Kidney capillary endothelial cell (primary cell): ENCODE measurements at regions not wholly inside any gene's neighbourhood (a gene's known extent, or its start where the extent isn't known, plus 50 kb on each side); places are given as distances from the start of the nearest gene placed in this dataset.
A peak's percentile ranks its signal among the peaks of the same experiment; 100 is the strongest.
"Not testable (repeated sequence)": the region's sequence is repeated elsewhere in the genome, so short reads cannot be mapped to it uniquely, and the experiment has no call there.

ENCODE experiments used
- DNase-seq: peaks from one replicate; pipeline ENCODE4 v3.0.0-alpha.2; 2018; ENCODE audit warnings: low spot score

- no peak for DNase-seq
Observed at GRCh38 chr2:121818546-121818945, 63.1 kb downstream of the TSN start.

- no peak for DNase-seq
Observed at GRCh38 chr2:121819846-121820245, 64.4 kb downstream of the TSN start.

DNA sequence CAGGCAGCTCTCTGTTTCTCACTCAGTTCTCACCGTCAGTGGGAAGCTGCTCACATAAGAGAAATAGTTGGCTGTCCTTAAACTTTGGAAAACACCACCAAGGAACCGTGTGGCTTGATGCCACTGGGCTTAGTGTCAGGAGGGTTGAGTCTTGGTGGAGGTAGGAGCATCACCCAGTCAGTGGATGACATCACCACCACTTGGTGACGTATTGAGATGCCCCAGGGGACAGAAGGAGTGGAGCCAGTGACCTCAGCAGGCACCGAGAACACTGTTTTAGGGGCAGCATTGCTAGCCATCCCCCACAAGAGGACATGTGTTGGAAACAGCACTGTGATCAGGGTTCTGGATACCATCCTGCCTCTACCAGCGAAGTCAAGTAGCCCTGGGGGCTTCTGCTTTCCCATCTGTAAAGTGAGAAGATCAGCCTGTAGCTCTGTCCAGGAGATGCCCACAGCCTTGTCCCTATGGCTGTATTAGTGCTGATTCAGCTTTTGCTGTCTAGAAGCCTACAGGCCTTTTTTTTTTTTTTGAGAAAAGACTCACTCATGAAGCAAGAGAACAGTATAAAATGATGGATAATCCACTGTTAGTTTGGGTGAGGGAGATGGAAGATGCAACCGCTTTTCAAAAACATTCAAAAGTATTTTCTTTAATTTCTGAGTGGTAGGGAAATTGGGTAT, 66.2 kb downstream of the TSN start:
- DNase-seq: no peak

DNA sequence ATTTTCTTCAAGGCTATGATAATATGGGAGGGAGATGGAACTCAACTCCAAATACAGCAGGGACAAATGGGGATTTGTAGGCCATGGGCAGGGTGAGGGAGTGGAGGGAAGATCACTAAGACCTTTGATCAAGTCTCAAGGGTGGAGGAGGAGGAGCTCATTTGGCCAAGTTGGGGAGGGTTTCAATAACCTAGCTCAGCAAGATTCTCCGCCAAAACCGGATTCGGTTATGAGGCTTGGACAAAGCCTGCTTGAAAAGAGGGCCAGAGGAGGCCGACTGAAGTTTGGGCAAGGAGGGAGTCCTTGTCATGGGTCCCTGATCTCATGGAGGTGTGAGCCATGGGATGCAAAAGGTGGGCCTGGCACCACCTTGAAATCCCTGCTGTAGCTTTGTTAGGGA, 68.8 kb downstream of the TSN start:
- DNase-seq: no peak

- DNase-seq: no peak
Observed at GRCh38 chr2:121825003-121825950, 69.8 kb downstream of the TSN start.

GRCh38 chr2:121826036-121826435, 70.6 kb downstream of the TSN start:
- DNase-seq: no peak

GRCh38 chr2:121828281-121828731, 72.9 kb downstream of the TSN start:
- no peak for DNase-seq

DNA sequence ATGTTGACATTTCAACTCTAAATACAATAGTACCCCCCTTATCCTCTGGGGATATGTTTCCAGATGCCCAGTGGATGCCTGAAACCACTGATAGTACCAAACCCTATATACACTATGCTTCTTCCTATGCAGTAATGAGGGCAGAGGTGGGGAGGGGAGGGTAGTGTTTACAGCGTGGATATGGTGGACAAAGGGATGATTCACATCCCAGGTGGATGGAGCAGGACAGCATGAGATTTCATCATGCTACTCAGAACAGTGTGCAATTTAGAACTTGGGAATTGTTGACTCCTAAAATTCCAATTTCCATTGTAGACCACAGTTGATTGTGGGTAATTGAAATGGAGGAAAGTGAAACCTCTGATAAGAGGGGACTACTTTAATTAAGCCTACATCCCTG, 75.4 kb downstream of the TSN start:
- DNase-seq: no peak

DNA sequence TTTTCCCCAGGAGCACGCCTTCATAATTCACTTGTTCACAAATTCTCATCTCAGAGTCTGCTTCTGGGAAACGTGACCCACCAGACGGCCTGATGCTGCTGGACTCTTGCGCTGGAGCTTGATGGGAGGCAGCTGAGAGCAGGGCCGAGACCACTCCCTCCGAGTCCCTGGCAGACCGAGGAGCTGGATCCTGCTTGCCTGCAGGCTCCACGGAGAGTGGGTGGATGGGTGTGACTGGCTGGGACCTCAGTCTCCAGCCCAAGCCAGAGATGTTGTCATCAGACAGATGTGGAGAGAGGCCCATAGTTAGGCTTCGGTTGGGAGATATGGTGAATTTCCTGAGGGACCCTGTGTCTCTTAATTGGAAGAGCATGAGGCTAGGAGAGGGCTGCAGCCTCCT, 76.4 kb downstream of the TSN start:
- no peak for DNase-seq

DNA sequence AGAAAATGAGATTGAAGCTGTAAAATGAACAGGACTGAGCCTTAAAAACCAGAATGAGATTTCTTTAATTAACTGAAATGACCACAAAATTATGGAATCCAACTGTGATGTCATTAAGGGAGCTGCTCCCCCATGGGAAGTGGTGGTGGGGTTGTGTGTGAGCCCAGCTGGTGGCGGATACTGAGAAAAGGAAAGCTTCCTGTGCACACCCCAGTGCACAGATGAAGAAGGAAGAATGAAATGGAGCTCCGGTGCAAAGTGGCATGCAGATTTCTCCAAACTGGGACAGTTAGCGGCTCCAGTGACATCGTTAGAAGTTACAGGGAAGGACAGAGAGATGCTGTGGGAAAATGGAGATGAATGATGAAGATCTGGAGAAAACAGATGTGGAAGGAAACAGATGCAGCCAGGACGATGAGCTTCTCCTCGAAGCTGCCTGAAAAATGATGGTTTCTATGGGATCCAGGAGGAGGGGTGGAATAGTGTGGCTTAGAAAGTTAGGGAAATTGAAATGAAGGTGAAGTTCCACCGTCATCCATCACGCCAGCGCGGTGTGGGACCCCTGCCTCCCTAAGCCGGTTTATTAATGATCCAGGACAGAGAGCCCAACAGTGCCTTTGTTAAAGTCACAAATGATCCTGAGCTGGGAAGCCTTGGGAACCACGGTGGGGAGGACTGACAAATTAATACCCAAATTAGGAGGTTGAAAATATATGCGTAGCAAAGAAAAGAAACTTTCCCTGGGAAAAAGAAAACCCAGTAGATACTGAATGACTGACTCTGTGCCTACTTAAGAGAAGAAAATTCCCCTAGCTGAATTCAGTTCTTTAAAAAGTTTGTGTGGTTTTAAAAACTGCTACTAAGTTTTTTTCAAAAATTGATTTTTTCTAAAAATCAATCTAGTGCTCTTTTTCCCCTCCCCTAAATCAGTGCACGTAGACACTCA, 77.2 kb downstream of the TSN start:
- DNase-seq: no peak

DNA sequence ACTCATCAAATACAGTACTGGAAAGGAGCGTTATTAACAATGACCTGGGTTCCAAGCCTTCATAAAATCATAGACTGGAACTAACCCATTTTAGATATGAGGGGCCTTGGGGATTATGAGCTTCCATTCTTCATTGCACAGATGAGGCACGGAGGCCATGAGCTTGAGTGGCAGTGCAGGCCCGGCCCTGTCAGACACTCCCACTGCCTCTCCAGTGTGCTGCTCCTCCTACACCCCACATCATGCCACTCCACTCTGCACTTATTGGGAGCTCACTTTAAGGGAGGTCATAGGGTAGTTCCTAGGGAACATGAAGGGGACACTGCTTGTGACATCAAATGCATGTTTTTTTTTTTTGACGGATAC, 77.9 kb downstream of the TSN start:
- DNase-seq: no peak

- no peak for DNase-seq
Observed at GRCh38 chr2:121836611-121837010, 81.2 kb downstream of the TSN start.

GRCh38 chr2:121837591-121837990, 82.1 kb downstream of the TSN start:
- DNase-seq: no peak

DNA sequence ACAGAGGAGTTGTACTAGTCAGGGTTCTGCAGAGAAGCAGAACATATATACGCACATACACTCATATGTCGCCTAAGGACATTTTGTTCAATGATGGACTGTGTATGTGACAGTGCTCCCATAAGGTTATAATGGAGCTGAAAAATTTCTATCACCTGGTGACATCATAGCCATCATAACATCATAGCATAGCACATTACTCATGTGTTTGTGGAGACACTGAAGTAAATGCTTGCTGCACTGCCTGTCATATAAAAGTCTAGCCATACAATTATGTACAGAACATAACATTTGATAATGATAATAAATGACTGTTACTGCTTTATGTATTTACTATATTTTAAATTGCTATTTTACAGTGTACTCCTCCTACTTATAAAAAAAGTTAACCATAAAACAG, 83.1 kb downstream of the TSN start:
- no peak for DNase-seq

DNA sequence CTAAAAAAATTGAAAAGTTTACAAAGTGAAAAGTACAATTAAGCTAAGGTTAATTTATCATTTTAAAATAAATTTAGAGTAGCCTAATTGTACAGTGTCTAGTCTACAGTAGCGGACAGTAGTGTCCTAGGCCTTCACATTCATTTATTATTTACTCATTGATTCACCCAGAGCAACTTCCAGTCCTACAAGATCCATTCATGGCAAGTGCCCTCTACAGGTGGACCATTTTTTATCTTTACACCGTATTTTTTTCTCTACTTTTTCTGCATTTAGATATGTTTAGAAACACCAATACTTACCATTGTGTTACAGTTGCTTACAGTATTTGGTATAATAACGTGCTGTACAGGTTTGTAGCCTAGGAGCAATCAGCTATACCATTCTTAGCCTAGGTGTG, 84.1 kb downstream of the TSN start:
- no peak for DNase-seq

DNA sequence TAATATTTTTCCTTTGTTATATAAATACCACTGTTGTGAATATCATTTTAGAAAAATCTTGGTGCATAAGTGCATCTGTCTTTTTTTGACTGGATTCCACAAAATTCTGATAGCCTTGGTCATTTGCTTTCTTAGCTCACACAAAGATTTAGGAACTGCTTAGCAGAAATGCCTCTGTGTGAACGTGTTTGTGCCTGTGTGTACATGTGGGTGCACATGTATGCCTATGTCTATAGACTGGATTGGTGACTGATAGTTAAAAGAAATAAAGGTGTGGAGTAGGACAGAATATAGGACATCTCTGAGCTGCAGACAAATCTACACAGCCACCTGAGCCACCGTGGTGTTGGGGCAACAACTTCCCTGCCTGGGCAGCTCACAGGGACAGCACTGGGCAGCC, 93.8 kb downstream of the TSN start:
- DNase-seq: no peak

- not testable (repeated sequence) for DNase-seq
Observed at GRCh38 chr2:121853149-121853548, 97.7 kb downstream of the TSN start.

DNA sequence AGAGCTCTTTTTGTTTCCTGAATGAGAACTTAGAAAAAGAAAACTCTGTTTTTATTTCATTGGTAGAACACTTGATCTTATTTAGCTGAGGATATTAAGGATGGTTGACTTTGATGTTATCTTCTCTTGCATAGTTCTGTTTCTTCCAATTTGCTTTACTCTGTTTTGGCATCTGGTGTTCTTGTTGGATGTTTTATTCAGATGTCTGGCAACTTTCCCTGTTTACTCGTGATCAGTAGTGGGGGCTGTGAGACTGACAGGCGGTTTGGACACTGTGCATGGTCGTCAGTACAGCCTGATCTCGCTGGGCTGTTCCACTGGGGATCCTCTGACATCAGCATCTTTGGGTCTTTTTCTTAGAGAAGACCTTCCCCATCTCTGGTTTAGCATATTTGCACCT, 100.1 kb downstream of the TSN start:
- DNase-seq: no peak

- no peak for DNase-seq
Observed at GRCh38 chr2:121856360-121856759, 100.9 kb downstream of the TSN start.

GRCh38 chr2:121858369-121858768, 102.9 kb downstream of the TSN start:
- DNase-seq: no peak

DNA sequence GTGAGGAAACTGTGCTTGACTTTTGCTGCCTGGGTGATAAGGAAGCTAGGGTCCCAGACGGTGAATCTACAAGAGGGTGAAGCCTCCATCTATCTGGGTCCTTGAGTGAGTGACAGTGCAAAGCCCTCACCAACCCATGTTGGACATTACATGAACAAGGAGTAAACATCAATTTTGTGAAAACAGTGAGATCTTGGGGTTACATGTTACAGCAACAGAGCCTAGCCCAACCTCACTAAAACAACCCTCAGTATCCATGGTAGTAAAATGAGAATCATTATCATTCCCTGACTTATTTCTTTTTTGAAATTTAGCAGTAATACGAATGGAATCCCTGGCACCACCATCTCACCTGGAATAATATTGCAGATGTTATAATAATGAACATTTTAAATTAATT, 103.4 kb downstream of the TSN start:
- DNase-seq: no peak

DNA sequence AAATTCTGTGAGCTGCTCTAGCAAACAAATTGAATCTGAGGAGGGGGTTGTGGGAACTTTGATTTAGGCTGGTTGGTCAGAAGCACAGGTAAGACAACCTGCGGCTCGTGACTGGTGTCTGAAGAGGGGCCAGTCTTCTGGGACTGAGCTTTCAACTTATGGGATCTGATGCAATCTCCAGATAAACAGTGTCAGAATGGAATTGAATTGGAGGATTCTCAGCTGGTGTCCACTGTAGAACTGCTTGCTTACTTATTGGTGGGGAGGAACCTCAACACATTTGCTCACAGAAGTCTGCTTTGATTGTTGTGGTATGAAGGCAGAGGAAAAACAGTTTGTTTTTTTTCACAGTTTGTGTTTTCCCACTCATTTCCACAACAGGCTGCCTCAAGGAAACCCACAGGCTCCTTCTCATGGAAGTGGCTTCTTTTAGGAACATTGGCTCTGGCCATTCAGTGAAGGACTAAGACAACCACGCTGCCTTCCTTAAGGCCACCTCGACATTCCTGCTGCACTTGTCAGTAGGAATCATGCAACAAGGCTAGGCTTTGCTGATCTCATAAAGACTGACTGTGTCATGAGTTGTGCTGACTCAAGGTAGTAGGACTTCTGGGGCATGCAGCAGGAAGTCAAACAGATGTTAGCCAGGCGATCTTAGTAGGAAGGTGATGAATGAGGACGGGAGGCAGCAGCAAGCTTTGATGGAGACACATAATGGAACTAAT, 104.7 kb downstream of the TSN start:
- peak; percentile 68 for DNase-seq
